ENCODE measurements at regions not wholly inside any gene's neighbourhood (a gene's known extent, or its start where the extent isn't known, plus 50 kb on each side); places are given as distances from the start of the nearest gene placed in this dataset.

DNA sequence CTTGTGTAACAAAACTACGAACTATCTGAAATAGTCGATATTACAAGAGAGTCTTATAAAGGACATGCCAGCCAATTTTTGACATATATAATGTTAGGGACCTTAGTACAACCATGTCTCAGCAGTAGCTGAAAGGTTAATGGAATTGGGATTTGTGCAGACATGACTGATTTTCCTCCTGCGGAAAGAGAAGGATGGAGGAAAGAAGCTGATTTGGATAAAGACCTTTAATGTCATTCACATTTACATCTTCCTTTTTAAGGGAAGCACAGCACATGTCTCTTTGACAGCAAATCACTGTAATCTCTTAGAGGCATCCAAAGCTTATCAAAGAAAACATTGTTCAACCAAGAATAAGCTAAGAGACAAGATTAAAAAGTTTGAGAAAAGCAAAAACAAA lies 1976.2 kb upstream of the IGFBP7 start:
- no peaks in the 10 kb centered on the region for H3K27me3 ChIP-seq (ENCODE audit: control insufficient read depth, insufficient read depth, low read length)
- H3K36me3 ChIP-seq (ENCODE audit: control insufficient read depth, insufficient read depth, low read length) = no peaks in the 10 kb centered on the region
- no peak overlapping the region for H3K4me3 ChIP-seq (ENCODE audit: low read depth, low read length)
- TF ChIP-seq, protein P1, sequence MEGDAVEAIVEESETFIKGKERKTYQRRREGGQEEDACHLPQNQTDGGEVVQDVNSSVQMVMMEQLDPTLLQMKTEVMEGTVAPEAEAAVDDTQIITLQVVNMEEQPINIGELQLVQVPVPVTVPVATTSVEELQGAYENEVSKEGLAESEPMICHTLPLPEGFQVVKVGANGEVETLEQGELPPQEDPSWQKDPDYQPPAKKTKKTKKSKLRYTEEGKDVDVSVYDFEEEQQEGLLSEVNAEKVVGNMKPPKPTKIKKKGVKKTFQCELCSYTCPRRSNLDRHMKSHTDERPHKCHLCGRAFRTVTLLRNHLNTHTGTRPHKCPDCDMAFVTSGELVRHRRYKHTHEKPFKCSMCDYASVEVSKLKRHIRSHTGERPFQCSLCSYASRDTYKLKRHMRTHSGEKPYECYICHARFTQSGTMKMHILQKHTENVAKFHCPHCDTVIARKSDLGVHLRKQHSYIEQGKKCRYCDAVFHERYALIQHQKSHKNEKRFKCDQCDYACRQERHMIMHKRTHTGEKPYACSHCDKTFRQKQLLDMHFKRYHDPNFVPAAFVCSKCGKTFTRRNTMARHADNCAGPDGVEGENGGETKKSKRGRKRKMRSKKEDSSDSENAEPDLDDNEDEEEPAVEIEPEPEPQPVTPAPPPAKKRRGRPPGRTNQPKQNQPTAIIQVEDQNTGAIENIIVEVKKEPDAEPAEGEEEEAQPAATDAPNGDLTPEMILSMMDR (IDR thresholded peaks at IDR 0.05; ENCODE audit: insufficient read depth, low read length, poor library complexity, severe bottlenecking) = no peak
- DNase-seq (ENCODE audit: low read depth) = no peak

DNA sequence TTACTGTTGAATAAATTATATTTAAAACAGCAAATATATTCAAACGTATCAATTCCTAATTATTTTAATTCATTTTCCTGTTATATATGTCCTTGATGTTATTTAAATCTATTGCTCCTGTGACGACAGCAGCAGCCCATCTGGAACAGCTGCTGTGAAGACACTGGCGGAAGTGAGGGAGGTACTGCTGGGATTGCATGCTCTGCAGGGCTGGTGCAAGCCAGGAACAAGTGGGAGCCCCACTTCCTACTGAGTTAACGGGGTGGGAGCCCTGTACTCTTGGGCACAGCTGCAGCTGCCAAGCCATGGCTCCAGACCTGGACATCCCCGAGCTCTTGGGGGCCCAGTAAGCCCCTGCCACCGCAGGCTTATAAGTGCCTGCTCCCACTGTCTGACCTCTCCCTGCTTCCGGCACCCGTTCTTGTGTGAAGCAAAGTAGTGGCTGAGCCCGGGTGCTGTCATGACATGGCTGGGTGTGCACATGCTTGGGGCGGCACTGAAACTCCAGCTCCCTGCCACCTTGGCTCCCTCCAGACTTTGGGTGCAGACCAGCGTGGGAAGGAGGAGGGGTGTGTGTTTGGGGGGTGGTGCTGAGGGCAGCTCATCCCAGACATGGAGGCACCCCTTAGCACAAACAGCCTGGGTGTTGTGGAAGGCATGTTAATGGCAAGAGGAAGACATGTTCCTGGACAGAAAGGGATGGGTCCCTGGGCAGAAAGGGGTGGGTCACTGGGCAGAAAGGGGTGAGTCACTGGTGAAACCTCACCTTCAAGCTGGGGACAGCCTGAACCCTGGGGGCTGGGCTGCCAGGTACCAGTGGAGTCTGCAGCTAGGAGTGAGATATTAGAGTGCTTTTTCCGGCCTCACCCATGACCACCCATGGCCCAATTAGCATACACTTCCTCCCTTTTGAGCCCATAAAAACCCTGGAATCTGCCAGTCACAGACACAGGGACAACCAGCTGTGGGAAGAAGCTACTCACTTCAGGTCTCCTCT lies 1981.3 kb upstream of the IGFBP7 start:
- TF ChIP-seq, protein P1 (IDR thresholded peaks at IDR 0.05; ENCODE audit: insufficient read depth, low read length, poor library complexity, severe bottlenecking) = no peak
- Histone ChIP-seq H3K27me3 (ENCODE audit: control insufficient read depth, insufficient read depth, low read length) (no peaks in the 10 kb centered on the region), H3K36me3 (ENCODE audit: control insufficient read depth, insufficient read depth, low read length) (no peaks in the 10 kb centered on the region), H3K4me3 (ENCODE audit: low read depth, low read length) (no peak overlapping the region)
- no peak for DNase-seq (ENCODE audit: low read depth)

DNA sequence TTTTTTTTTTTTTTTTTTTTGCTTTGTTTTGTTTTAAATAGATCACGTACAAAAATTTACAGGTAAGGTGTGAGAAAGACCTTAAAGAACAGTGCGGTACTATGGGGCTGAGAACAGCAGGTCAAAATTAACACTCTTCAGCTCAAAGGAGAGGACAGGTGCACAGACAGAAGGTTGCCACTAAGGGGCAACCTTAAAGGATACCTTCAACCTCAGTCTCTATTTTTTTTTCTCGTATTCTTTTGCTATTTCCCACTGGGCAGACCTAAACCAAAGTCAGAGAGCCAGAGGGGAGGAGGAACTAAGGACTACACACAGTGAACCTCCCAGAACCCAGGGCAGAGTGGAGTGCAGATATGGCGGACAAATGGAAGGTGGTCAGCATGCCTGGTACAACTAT lies 1984.3 kb upstream of the IGFBP7 start:
- Histone ChIP-seq H3K36me3 (ENCODE audit: control insufficient read depth, insufficient read depth, low read length) (no peaks in the 10 kb centered on the region), H3K27me3 (ENCODE audit: control insufficient read depth, insufficient read depth, low read length) (no peaks in the 10 kb centered on the region), H3K4me3 (ENCODE audit: low read depth, low read length) (no peak overlapping the region)
- no peak for DNase-seq (ENCODE audit: low read depth)
- TF ChIP-seq, protein P1 (IDR thresholded peaks at IDR 0.05; ENCODE audit: insufficient read depth, low read length, poor library complexity, severe bottlenecking) = no peak

DNA sequence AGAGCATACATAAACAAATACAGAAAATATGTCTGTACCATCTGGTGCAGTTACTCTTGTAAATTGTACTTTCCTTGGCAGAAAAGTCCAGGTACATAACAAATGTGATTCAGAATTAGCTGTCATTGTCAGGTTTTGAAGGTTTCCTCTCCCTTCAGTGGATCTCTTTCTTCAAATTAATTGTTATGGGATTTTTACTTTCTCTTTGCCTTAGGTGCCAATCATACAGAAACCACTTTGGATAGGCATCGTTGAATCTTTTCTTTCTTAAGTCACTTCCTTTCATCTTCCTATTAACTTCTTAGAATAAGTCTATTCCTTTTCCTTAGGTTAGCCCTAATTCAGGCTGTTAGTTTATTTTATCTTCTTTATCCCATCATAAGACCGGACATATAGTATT lies 1992.1 kb upstream of the IGFBP7 start:
- TF ChIP-seq, protein P1 (IDR thresholded peaks at IDR 0.05; ENCODE audit: insufficient read depth, low read length, poor library complexity, severe bottlenecking) = no peak

DNA sequence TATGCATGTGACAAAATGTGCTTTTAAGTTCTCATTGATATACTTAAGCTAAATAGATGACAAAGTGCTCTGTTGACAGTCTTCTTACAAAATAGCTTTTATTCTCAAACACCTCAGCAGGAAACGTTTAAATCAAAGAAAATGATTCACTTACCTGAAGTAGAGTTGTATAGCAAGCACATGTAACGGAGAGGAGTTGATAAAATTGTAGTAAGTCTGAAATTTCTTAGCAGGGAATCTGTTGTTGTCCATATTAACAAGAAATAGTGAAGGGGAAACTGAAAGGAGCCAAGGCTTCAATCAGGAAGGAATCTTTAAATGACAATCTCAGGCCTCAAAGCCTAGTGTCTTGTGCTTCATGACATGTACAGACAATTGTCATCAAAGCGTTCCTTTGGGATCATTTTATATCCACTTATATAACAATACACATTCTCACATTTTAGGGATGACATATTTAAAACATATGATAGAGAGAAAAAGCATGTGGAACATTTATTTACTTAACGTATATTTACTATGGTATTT lies 2010.2 kb upstream of the IGFBP7 start:
- H3K4me3 ChIP-seq (ENCODE audit: low read depth, low read length) = no peak overlapping the region
- DNase-seq (ENCODE audit: low read depth) = no peak
- H3K36me3 ChIP-seq (ENCODE audit: control insufficient read depth, insufficient read depth, low read length) = no peaks in the 10 kb centered on the region
- no peaks in the 10 kb centered on the region for H3K27me3 ChIP-seq (ENCODE audit: control insufficient read depth, insufficient read depth, low read length)
- TF ChIP-seq, protein P1 (IDR thresholded peaks at IDR 0.05; ENCODE audit: insufficient read depth, low read length, poor library complexity, severe bottlenecking) = no peak

More for the DNA sequence above, 1992.1 kb upstream of the IGFBP7 start:
- no peaks in the 10 kb centered on the region for H3K36me3 ChIP-seq (ENCODE audit: control insufficient read depth, insufficient read depth, low read length)
- H3K27me3 ChIP-seq (ENCODE audit: control insufficient read depth, insufficient read depth, low read length) = no peaks in the 10 kb centered on the region
- no peak for DNase-seq (ENCODE audit: low read depth)
- H3K4me3 ChIP-seq (ENCODE audit: low read depth, low read length) = no peak overlapping the region

All from kidney epithelial cell (primary cell).